GM12878 (cell line): ENCODE measurements at regions not wholly inside any gene's neighbourhood (a gene's known extent, or its start where the extent isn't known, plus 50 kb on each side); places are given as distances from the start of the nearest gene placed in this dataset.

Experiments used
- ATAC-seq: fragments of 200-7000 bp; cut with Tn5 transposase; 3 replicates; pipeline ENCODE4 v1.9.1; 2020; ENCODE audit warnings: mild to moderate bottlenecking, moderate library complexity
- BruUV-seq: library from RNA; stranded (reverse); fragments of 400-500 nt; replicated peaks from 2 replicates; lab custom pipeline; 2021; lab: Mats Ljungman, UMichigan
- CTCF ChIA-PET: fragments of 300-600 bp; sonication (Branson Sonifier 250); formaldehyde crosslinking; extraction: SDS; loops from one replicate; lab custom pipeline; 2021; ENCODE audit warnings: inconsistent platforms; lab: Yijun Ruan, JAX
- POLR2A ChIA-PET: fragments of 350-600 bp; formaldehyde crosslinking; extraction: SDS; loops from one replicate; lab custom pipeline; 2021; ENCODE audit warnings: inconsistent platforms; lab: Charles Lee
- RAD21 ChIA-PET: fragments of 300-600 bp; sonication (Branson Sonifier 250); formaldehyde crosslinking; loops from one replicate; lab custom pipeline; 2023; ENCODE audit warnings: antibody characterized with exemption; ENCODE audit not compliant: unreplicated experiment; lab: Charles Lee
- SMC1A ChIA-PET: fragments of 300-600 bp; sonication (Branson Sonifier 250); formaldehyde crosslinking; loops from one replicate; lab custom pipeline; 2023; ENCODE audit not compliant: unreplicated experiment, uncharacterized antibody; lab: Charles Lee
- DNase-seq: peaks from one replicate; pipeline ENCODE4 v3.0.0-alpha.2; 2011; ENCODE audit warnings: low read depth, low spot score
- FAIRE-seq: peaks from 3 replicates; lab custom pipeline; 2011; peaks lifted over from hg19 to GRCh38; lab: Jason Lieb, UNC
- H2AFZ ChIP-seq: 2 replicates; pipeline ENCODE4 v1.6.0; 2011; ENCODE audit warnings: low read depth, low read length, control low read depth; ENCODE audit not compliant: control insufficient read depth
- H3K27ac ChIP-seq: 2 replicates; pipeline ENCODE4 v1.5.1; 2011; ENCODE audit warnings: control low read depth; ENCODE audit not compliant: control insufficient read depth, insufficient read depth
- H3K27me3 ChIP-seq, 2 experiments: replicated peaks in 1 of 2; 2 replicates each; pipeline versions ENCODE4 v1.6.0 to v1.6.1; 2011; ENCODE audit warnings: low read length in 1 of 2; ENCODE audit not compliant: control insufficient read depth in 2 of 2, insufficient read depth in 2 of 2
- H3K36me3 ChIP-seq, 2 experiments: 2 replicates each; pipeline ENCODE4 v1.5.1; 2011; ENCODE audit warnings: low read length in 1 of 2; ENCODE audit not compliant: control insufficient read depth in 2 of 2, insufficient read depth in 2 of 2
- H3K4me1 ChIP-seq: 2 replicates; pipeline ENCODE4 v1.6.1; 2011; ENCODE audit warnings: mild to moderate bottlenecking, low read length, moderate library complexity, mixed read lengths; ENCODE audit not compliant: control insufficient read depth, insufficient read depth
- H3K4me2 ChIP-seq: 2 replicates; pipeline ENCODE4 v1.6.0; 2011; ENCODE audit warnings: control low read depth; ENCODE audit not compliant: control insufficient read depth, insufficient read depth
- H3K4me3 ChIP-seq: fragments of 200-600 bp; sonication (generic); 2 replicates; pipeline ENCODE4 v1.5.1; 2016
- H3K79me2 ChIP-seq: 2 replicates; pipeline ENCODE4 v1.6.0; 2011; ENCODE audit warnings: low read length; ENCODE audit not compliant: control insufficient read depth, insufficient read depth
- H3K9ac ChIP-seq: 2 replicates; pipeline ENCODE4 v1.8.0; 2011; ENCODE audit warnings: low read length, control low read depth, mixed read lengths; ENCODE audit not compliant: control insufficient read depth, insufficient read depth
- H3K9me3 ChIP-seq: replicated peaks from 3 replicates; pipeline ENCODE4 v1.5.1; 2011; ENCODE audit warnings: mild to moderate bottlenecking, low read length; ENCODE audit not compliant: control insufficient read depth, insufficient read depth
- H4K20me1 ChIP-seq: 2 replicates; pipeline ENCODE4 v1.6.0; 2011; ENCODE audit not compliant: control insufficient read depth, insufficient read depth
- BACH1 ChIP-seq: fragments of 450-650 bp; IDR thresholded peaks from 2 replicates; pipeline ENCODE4 v1.6.1; 2017; ENCODE audit warnings: mild to moderate bottlenecking, borderline replicate concordance
- CREM ChIP-seq: IDR thresholded peaks from 2 replicates; pipeline ENCODE4 v1.6.1; 2014; ENCODE audit warnings: antibody characterized with exemption, low read depth
- GABPA ChIP-seq: IDR thresholded peaks from 2 replicates; pipeline ENCODE4 v1.6.1; 2014; ENCODE audit warnings: antibody characterized with exemption, low read depth, mild to moderate bottlenecking, inconsistent platforms
- MYB ChIP-seq: fragments of 150-350 bp; IDR thresholded peaks from 2 replicates; pipeline ENCODE4 v1.6.1; 2014; ENCODE audit warnings: mild to moderate bottlenecking, low read depth, low read length, borderline replicate concordance
- PAX8 ChIP-seq: fragments of 450-650 bp; IDR thresholded peaks from 2 replicates; pipeline ENCODE4 v1.6.1; 2017; ENCODE audit warnings: mild to moderate bottlenecking, moderate library complexity
- SMARCA5 ChIP-seq: fragments of 450-650 bp; IDR thresholded peaks from 2 replicates; pipeline ENCODE4 v1.6.1; 2017; ENCODE audit warnings: mild to moderate bottlenecking
- SREBF1 ChIP-seq: IDR thresholded peaks from 2 replicates; pipeline ENCODE4 v1.6.1; 2012; ENCODE audit warnings: mild to moderate bottlenecking, low read length
- TCF12 ChIP-seq: IDR thresholded peaks from 2 replicates; pipeline ENCODE4 v1.6.1; 2011; ENCODE audit warnings: low read depth, mild to moderate bottlenecking, low read length
- WRNIP1 ChIP-seq: IDR thresholded peaks from 2 replicates; pipeline ENCODE4 v1.6.1; 2011; ENCODE audit warnings: low read depth, low read length, improper control_type of control experiment, borderline replicate concordance
- ZNF217 ChIP-seq: fragments of 450-650 bp; IDR thresholded peaks from 2 replicates; pipeline ENCODE4 v1.6.1; 2017; ENCODE audit warnings: antibody characterized with exemption, mild to moderate bottlenecking
- WGBS: methylation state at CpG from one replicate; pipeline ENCODE4 v1.1.6; 2016; ENCODE audit warnings: low lambda C conversion rate; ENCODE audit not compliant: insufficient replicate concordance, insufficient coverage; ENCODE audit errors: missing lambda C conversion rate; 5-methylcytosine and 5-hydroxymethylcytosine counted together
- in situ Hi-C: fragments of 300-500 bp; cut with MboI; formaldehyde crosslinking; loops from 9 replicates; pipeline ENCODE4 v1.14.3; 2018; ENCODE audit warnings: mixed read lengths
- intact Hi-C: fragments of 100-400 bp; cut with micrococcal nuclease; formaldehyde crosslinking; loops from one replicate; pipeline ENCODE4 v1.14.2; 2022; ENCODE audit not compliant: unreplicated experiment
- TF ChIP-seq, protein P1 (sequence below): fragments of 450-650 bp; IDR thresholded peaks from 2 replicates; pipeline ENCODE4 v1.6.1; 2016; ENCODE audit warnings: mild to moderate bottlenecking
- TF ChIP-seq, protein P2 (sequence below): fragments of 450-650 bp; IDR thresholded peaks from 2 replicates; pipeline ENCODE4 v1.6.1; 2016; ENCODE audit warnings: mild to moderate bottlenecking, moderate library complexity, borderline replicate concordance
- TF ChIP-seq, protein P3 (sequence below): IDR thresholded peaks from 2 replicates; pipeline ENCODE4 v1.6.1; 2012; ENCODE audit warnings: low read depth, low read length, improper control_type of control experiment
- TF ChIP-seq, protein P4 (sequence below): fragments of 450-650 bp; formaldehyde crosslinking; IDR thresholded peaks from 2 replicates; pipeline ENCODE4 v1.4.0; 2022; ENCODE audit warnings: mild to moderate bottlenecking, moderate library complexity
- TF ChIP-seq, protein P5 (sequence below): fragments of 450-650 bp; IDR thresholded peaks from 2 replicates; pipeline ENCODE4 v1.6.1; 2017; ENCODE audit warnings: mild to moderate bottlenecking

DNA sequence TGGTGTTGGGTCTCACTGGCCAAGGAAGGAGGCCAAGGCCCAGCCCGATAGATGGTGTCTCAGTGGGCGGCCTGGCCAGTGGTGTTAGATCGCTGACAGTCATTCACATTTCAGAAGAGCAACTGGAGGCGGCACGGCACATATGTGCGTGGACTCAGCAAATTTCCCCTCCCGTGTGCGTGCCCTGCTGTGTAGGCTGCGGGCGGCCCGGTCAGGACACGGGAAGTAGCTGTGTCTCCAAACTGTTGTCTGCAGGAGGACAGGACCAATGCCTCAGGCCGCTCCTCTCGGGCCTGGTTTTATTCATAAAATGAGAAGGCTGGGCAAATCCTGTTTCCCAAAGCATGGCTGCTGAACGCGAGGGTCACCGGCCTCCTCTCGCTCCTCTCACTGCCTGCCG, 711.7 kb downstream of the BRD1 start:
- ATAC-seq: no peak
- TF ChIP-seq, protein P1, sequence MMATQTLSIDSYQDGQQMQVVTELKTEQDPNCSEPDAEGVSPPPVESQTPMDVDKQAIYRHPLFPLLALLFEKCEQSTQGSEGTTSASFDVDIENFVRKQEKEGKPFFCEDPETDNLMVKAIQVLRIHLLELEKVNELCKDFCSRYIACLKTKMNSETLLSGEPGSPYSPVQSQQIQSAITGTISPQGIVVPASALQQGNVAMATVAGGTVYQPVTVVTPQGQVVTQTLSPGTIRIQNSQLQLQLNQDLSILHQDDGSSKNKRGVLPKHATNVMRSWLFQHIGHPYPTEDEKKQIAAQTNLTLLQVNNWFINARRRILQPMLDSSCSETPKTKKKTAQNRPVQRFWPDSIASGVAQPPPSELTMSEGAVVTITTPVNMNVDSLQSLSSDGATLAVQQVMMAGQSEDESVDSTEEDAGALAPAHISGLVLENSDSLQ: no peak
- TF ChIP-seq MYB (no peak), SMARCA5 (no peak), BACH1 (no peak), GABPA (no peak), WRNIP1 (no peak), CREM (no peak), ZNF217 (no peak), TCF12 (no peak), PAX8 (no peak), SREBF1 (no peak)
- TF ChIP-seq, protein P2, sequence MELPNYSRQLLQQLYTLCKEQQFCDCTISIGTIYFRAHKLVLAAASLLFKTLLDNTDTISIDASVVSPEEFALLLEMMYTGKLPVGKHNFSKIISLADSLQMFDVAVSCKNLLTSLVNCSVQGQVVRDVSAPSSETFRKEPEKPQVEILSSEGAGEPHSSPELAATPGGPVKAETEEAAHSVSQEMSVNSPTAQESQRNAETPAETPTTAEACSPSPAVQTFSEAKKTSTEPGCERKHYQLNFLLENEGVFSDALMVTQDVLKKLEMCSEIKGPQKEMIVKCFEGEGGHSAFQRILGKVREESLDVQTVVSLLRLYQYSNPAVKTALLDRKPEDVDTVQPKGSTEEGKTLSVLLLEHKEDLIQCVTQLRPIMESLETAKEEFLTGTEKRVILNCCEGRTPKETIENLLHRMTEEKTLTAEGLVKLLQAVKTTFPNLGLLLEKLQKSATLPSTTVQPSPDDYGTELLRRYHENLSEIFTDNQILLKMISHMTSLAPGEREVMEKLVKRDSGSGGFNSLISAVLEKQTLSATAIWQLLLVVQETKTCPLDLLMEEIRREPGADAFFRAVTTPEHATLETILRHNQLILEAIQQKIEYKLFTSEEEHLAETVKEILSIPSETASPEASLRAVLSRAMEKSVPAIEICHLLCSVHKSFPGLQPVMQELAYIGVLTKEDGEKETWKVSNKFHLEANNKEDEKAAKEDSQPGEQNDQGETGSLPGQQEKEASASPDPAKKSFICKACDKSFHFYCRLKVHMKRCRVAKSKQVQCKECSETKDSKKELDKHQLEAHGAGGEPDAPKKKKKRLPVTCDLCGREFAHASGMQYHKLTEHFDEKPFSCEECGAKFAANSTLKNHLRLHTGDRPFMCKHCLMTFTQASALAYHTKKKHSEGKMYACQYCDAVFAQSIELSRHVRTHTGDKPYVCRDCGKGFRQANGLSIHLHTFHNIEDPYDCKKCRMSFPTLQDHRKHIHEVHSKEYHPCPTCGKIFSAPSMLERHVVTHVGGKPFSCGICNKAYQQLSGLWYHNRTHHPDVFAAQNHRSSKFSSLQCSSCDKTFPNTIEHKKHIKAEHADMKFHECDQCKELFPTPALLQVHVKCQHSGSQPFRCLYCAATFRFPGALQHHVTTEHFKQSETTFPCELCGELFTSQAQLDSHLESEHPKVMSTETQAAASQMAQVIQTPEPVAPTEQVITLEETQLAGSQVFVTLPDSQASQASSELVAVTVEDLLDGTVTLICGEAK: no peak
- TF ChIP-seq, protein P3, sequence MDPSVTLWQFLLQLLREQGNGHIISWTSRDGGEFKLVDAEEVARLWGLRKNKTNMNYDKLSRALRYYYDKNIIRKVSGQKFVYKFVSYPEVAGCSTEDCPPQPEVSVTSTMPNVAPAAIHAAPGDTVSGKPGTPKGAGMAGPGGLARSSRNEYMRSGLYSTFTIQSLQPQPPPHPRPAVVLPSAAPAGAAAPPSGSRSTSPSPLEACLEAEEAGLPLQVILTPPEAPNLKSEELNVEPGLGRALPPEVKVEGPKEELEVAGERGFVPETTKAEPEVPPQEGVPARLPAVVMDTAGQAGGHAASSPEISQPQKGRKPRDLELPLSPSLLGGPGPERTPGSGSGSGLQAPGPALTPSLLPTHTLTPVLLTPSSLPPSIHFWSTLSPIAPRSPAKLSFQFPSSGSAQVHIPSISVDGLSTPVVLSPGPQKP: no peak
- TF ChIP-seq, protein P4, sequence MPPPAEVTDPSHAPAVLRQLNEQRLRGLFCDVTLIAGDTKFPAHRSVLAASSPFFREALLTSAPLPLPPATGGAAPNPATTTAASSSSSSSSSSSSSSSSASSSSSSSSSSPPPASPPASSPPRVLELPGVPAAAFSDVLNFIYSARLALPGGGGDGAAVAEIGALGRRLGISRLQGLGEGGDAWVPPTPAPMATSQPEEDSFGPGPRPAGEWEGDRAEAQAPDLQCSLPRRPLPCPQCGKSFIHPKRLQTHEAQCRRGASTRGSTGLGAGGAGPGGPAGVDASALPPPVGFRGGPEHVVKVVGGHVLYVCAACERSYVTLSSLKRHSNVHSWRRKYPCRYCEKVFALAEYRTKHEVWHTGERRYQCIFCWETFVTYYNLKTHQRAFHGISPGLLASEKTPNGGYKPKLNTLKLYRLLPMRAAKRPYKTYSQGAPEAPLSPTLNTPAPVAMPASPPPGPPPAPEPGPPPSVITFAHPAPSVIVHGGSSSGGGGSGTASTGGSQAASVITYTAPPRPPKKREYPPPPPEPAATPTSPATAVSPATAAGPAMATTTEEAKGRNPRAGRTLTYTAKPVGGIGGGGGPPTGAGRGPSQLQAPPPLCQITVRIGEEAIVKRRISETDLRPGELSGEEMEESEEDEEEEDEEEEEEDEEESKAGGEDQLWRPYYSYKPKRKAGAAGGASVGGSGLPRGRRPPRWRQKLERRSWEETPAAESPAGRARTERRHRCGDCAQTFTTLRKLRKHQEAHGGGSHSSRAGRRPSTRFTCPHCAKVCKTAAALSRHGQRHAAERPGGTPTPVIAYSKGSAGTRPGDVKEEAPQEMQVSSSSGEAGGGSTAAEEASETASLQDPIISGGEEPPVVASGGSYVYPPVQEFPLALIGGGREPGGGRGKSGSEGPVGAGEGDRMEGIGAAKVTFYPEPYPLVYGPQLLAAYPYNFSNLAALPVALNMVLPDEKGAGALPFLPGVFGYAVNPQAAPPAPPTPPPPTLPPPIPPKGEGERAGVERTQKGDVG (CRISPR knock-in tag): no peak
- TF ChIP-seq, protein P5, sequence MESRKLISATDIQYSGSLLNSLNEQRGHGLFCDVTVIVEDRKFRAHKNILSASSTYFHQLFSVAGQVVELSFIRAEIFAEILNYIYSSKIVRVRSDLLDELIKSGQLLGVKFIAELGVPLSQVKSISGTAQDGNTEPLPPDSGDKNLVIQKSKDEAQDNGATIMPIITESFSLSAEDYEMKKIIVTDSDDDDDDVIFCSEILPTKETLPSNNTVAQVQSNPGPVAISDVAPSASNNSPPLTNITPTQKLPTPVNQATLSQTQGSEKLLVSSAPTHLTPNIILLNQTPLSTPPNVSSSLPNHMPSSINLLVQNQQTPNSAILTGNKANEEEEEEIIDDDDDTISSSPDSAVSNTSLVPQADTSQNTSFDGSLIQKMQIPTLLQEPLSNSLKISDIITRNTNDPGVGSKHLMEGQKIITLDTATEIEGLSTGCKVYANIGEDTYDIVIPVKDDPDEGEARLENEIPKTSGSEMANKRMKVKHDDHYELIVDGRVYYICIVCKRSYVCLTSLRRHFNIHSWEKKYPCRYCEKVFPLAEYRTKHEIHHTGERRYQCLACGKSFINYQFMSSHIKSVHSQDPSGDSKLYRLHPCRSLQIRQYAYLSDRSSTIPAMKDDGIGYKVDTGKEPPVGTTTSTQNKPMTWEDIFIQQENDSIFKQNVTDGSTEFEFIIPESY: no peak

More for the DNA sequence above, 711.7 kb downstream of the BRD1 start:
- in situ Hi-C loops: no loop called here
- POLR2A ChIA-PET: no interaction called here
- H3K79me2 ChIP-seq: no peaks in the 10 kb centered on the region
- no peak for FAIRE-seq
- CTCF ChIA-PET: no interaction called here
- BruUV-seq: no TSS peak
- no peak overlapping the region for H2AFZ ChIP-seq
- no peak overlapping the region for H3K4me2 ChIP-seq
- H3K9ac ChIP-seq: no peak overlapping the region
- H3K4me1 ChIP-seq: no peaks in the 10 kb centered on the region
- H3K27me3 ChIP-seq: no peaks in the 10 kb centered on the region
- RAD21 ChIA-PET: no interaction called here
- DNase-seq: no peak
- 67% methylated on average over 19 of the region's 19 CpGs for WGBS
- H3K9me3 ChIP-seq: no peaks in the 10 kb centered on the region; the same call in 2 of the 3 replicates
- H4K20me1 ChIP-seq: no peaks in the 10 kb centered on the region
- H3K36me3 ChIP-seq: no peaks in the 10 kb centered on the region
- intact Hi-C loops: no loop called here
- no peak overlapping the region for H3K27ac ChIP-seq
- no peak overlapping the region for H3K4me3 ChIP-seq
- SMC1A ChIA-PET: no interaction called here
